ENCODE measurements at regions not wholly inside any gene's neighbourhood (a gene's known extent, or its start where the extent isn't known, plus 50 kb on each side); places are given as distances from the start of the nearest gene placed in this dataset.

GRCh38 chr2:235191978-235192377 is 240.2 kb downstream of the SH3BP4 start:
- TF ChIP-seq EZH2 (IDR thresholded peaks at IDR 0.05; ENCODE audit: low read depth, low read length, severe bottlenecking) (no peak), CHD2 (IDR thresholded peaks at IDR 0.05; ENCODE audit: low read length) (no peak)
